H9 (cell line): ENCODE measurements at regions not wholly inside any gene's neighbourhood (a gene's known extent, or its start where the extent isn't known, plus 50 kb on each side); places are given as distances from the start of the nearest gene placed in this dataset.

Source experiments
- DNase-seq: peaks from one replicate; pipeline ENCODE4 v3.0.0-alpha.2; 2017
- H2AFZ ChIP-seq: one replicate; pipeline ENCODE4 v1.6.1; 2013; ENCODE audit warnings: mild to moderate bottlenecking, low read length, control low read depth, moderate library complexity
- H2AK5ac ChIP-seq: 2 replicates; pipeline ENCODE4 v1.6.1; 2013; ENCODE audit warnings: low read length, control low read depth, mixed read lengths; ENCODE audit not compliant: insufficient read length
- H2BK120ac ChIP-seq: one replicate; pipeline ENCODE4 v1.6.1; 2013; ENCODE audit warnings: low read depth, mild to moderate bottlenecking, low read length, control low read depth, inconsistent platforms; ENCODE audit not compliant: poor library complexity, severe bottlenecking
- H2BK12ac ChIP-seq: 2 replicates; pipeline ENCODE4 v1.6.1; 2013; ENCODE audit warnings: low read length, control low read depth, mixed read lengths, low read depth; ENCODE audit not compliant: insufficient read length
- H2BK15ac ChIP-seq: 2 replicates; pipeline ENCODE4 v1.6.1; 2013; ENCODE audit warnings: low read depth, low read length, control low read depth
- H2BK20ac ChIP-seq: one replicate; pipeline ENCODE4 v1.6.1; 2013; ENCODE audit warnings: low read depth, mild to moderate bottlenecking, low read length, control low read depth, inconsistent platforms; ENCODE audit not compliant: poor library complexity, severe bottlenecking
- H2BK5ac ChIP-seq: 2 replicates; pipeline ENCODE4 v1.6.1; 2013; ENCODE audit warnings: low read length, control low read depth, mixed read lengths; ENCODE audit not compliant: insufficient read length
- H3K14ac ChIP-seq: 2 replicates; pipeline ENCODE4 v1.6.1; 2013; ENCODE audit warnings: low read length, control low read depth; ENCODE audit not compliant: insufficient read depth
- H3K18ac ChIP-seq: 2 replicates; pipeline ENCODE4 v1.6.1; 2013; ENCODE audit warnings: low read depth, mild to moderate bottlenecking, mixed read lengths, low read length, control low read depth; ENCODE audit not compliant: insufficient read length
- H3K23ac ChIP-seq: 2 replicates; pipeline ENCODE4 v1.6.1; 2013; ENCODE audit warnings: low read length, control low read depth, mixed read lengths, low read depth; ENCODE audit not compliant: insufficient read length
- H3K23me2 ChIP-seq: 2 replicates; pipeline ENCODE4 v1.6.1; 2013; ENCODE audit warnings: low read depth, mild to moderate bottlenecking, mixed read lengths, low read length, control low read depth; ENCODE audit not compliant: insufficient read length, poor library complexity, severe bottlenecking
- H3K27ac ChIP-seq: 2 replicates; pipeline ENCODE4 v1.5.1; 2013; ENCODE audit warnings: low read length, control low read depth, mixed read lengths, low read depth; ENCODE audit not compliant: insufficient read length
- H3K27me3 ChIP-seq: 2 replicates; pipeline ENCODE4 v1.6.1; 2013; ENCODE audit warnings: low read length, control low read depth, inconsistent platforms; ENCODE audit not compliant: insufficient read depth
- H3K4ac ChIP-seq: 2 replicates; pipeline ENCODE4 v1.6.1; 2013; ENCODE audit warnings: low read depth, mild to moderate bottlenecking, control low read depth, inconsistent platforms, low read length, moderate library complexity
- H3K4me1 ChIP-seq: 2 replicates; pipeline ENCODE4 v1.6.1; 2013; ENCODE audit warnings: low read length, control low read depth, inconsistent platforms; ENCODE audit not compliant: insufficient read depth
- H3K4me2 ChIP-seq: 2 replicates; pipeline ENCODE4 v1.6.1; 2013; ENCODE audit warnings: low read length, control low read depth, mixed read lengths; ENCODE audit not compliant: insufficient read length, insufficient read depth
- H3K56ac ChIP-seq: 2 replicates; pipeline ENCODE4 v1.6.1; 2013; ENCODE audit warnings: low read depth, mild to moderate bottlenecking, mixed read lengths, low read length, control low read depth; ENCODE audit not compliant: insufficient read length
- H3K79me1 ChIP-seq: 2 replicates; pipeline ENCODE4 v1.6.1; 2013; ENCODE audit warnings: low read depth, mild to moderate bottlenecking, moderate library complexity, low read length, control low read depth, inconsistent platforms; ENCODE audit not compliant: insufficient read depth, poor library complexity, severe bottlenecking
- H3K79me2 ChIP-seq: 2 replicates; pipeline ENCODE4 v1.6.1; 2013; ENCODE audit warnings: low read length, control low read depth, inconsistent platforms; ENCODE audit not compliant: insufficient read depth
- H3K9ac ChIP-seq: 2 replicates; pipeline ENCODE4 v1.6.1; 2013; ENCODE audit warnings: low read length, control low read depth, mixed read lengths; ENCODE audit not compliant: insufficient read length; ENCODE audit errors: extremely low read depth
- H3K9me3 ChIP-seq: one replicate; pipeline ENCODE4 v1.6.1; 2013; ENCODE audit warnings: low read depth, low read length, inconsistent platforms; ENCODE audit not compliant: control insufficient read depth
- H3T11ph ChIP-seq: one replicate; pipeline ENCODE4 v1.6.1; 2013; ENCODE audit warnings: mild to moderate bottlenecking, low read length, control low read depth, inconsistent platforms
- H4K20me1 ChIP-seq: one replicate; pipeline ENCODE4 v1.6.1; 2013; ENCODE audit not compliant: control insufficient read depth, insufficient read length, insufficient read depth
- H4K5ac ChIP-seq: 2 replicates; pipeline ENCODE4 v1.6.1; 2013; ENCODE audit warnings: low read depth, mild to moderate bottlenecking, mixed read lengths, low read length, control low read depth; ENCODE audit not compliant: insufficient read length
- H4K8ac ChIP-seq: replicated peaks from 2 replicates; pipeline ENCODE4 v1.6.1; 2013; ENCODE audit warnings: low read length, control low read depth, mixed read lengths, low read depth; ENCODE audit not compliant: insufficient read length
- H4K91ac ChIP-seq: 2 replicates; pipeline ENCODE4 v1.6.1; 2013; ENCODE audit warnings: low read depth, mild to moderate bottlenecking, moderate library complexity, mixed read lengths, low read length, control low read depth; ENCODE audit not compliant: insufficient read length
- H3K27ac Mint-ChIP-seq, 3 experiments: 2 replicates in 2 of 3; 3 replicates in 1 of 3; pipeline ENCODE4 v1.8.0; 2020 to 2021; ENCODE audit warnings: mixed read lengths in 3 of 3, mild to moderate bottlenecking in 1 of 3, moderate library complexity in 1 of 3
- H3K27me3 Mint-ChIP-seq: 2 replicates; pipeline ENCODE4 v1.8.0; 2021; ENCODE audit warnings: low read depth, mild to moderate bottlenecking, moderate library complexity, mixed read lengths
- H3K36me3 Mint-ChIP-seq, 3 experiments: 2 replicates in 2 of 3; 3 replicates in 1 of 3; pipeline ENCODE4 v1.8.0; 2020 to 2021; ENCODE audit warnings: low read depth in 3 of 3, mixed read lengths in 3 of 3; ENCODE audit not compliant: insufficient read depth in 1 of 3
- H3K4me1 Mint-ChIP-seq, 2 experiments: 2 replicates each; pipeline ENCODE4 v1.8.0; 2020; ENCODE audit warnings: mixed read lengths in 2 of 2
- H3K4me3 Mint-ChIP-seq, 2 experiments: 2 replicates in 1 of 2; 3 replicates in 1 of 2; pipeline ENCODE4 v1.8.0; 2020 to 2021; ENCODE audit warnings: mild to moderate bottlenecking in 2 of 2, mixed read lengths in 2 of 2, moderate library complexity in 1 of 2
- H3K9me3 Mint-ChIP-seq, 2 experiments: 2 replicates in 1 of 2; 3 replicates in 1 of 2; pipeline ENCODE4 v1.8.0; 2020; ENCODE audit warnings: mild to moderate bottlenecking in 2 of 2, mixed read lengths in 2 of 2, moderate library complexity in 1 of 2
- WGBS: extraction: QIAGEN DNeasy Blood & Tissue Kit; methylation state at CpG from one replicate; pipeline ENCODE4 v1.1.7; 2013; ENCODE audit warnings: missing lambda C conversion rate, low lambda C conversion rate, mixed read lengths; ENCODE audit not compliant: insufficient read length; ENCODE audit errors: extremely low coverage; 5-methylcytosine and 5-hydroxymethylcytosine counted together
- TF ChIP-seq, protein P1 (sequence below): fragments of 200-600 bp; sonication (generic); conservative IDR thresholded peaks from 3 replicates; pipeline ENCODE4 v1.8.0; 2021; ENCODE audit warnings: antibody characterized with exemption, mild to moderate bottlenecking

DNA sequence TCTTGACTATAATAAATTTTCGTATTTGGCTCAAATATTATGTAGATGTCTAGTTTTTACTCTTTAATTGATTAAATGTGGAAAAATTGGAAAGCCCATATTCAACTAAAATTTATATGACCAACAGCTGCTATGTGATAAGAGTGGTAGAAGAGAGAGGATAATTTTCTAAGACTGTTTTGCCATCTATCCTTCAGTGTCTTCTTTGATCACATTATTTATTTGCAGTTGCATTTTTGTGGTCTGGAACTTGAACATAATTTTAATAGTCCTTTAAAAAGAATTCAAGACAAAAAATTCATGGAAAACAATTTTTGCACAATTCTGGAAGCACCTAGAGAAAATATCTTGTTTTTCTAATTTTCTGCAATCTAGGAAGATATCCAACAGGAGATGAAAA is 213.3 kb upstream of the THBS1 start:
- Histone ChIP-seq H2BK15ac (no peak overlapping the region), H4K8ac (no peak overlapping the region), H4K5ac (no peak overlapping the region), H4K91ac (no peak overlapping the region), H2BK5ac (no peak overlapping the region), H3K23ac (no peak overlapping the region), H2AK5ac (no peak overlapping the region), H3T11ph (no peak overlapping the region), H3K9me3 (peaks cover 6% of the 10 kb centered on the region), H3K4ac (no peak overlapping the region), H2BK12ac (no peak overlapping the region), H2BK20ac (no peak overlapping the region), H3K27ac (no peak overlapping the region), H4K20me1 (no peaks in the 10 kb centered on the region), H3K56ac (no peak overlapping the region), H3K14ac (no peak overlapping the region), H3K9ac (no peak overlapping the region), H3K79me2 (no peaks in the 10 kb centered on the region), H2BK120ac (no peak overlapping the region), H3K79me1 (no peaks in the 10 kb centered on the region), H2AFZ (no peak overlapping the region), H3K4me2 (no peak overlapping the region), H3K23me2 (no peaks in the 10 kb centered on the region), H3K4me1 (no peaks in the 10 kb centered on the region; the same call in 1 of the 2 replicates), H3K18ac (no peak overlapping the region), H3K27me3 (no peaks in the 10 kb centered on the region)
- peaks cover 16 to 39% (median 30%) of the 10 kb centered on the region in 3 experiments for H3K36me3 Mint-ChIP-seq
- TF ChIP-seq, protein P1, sequence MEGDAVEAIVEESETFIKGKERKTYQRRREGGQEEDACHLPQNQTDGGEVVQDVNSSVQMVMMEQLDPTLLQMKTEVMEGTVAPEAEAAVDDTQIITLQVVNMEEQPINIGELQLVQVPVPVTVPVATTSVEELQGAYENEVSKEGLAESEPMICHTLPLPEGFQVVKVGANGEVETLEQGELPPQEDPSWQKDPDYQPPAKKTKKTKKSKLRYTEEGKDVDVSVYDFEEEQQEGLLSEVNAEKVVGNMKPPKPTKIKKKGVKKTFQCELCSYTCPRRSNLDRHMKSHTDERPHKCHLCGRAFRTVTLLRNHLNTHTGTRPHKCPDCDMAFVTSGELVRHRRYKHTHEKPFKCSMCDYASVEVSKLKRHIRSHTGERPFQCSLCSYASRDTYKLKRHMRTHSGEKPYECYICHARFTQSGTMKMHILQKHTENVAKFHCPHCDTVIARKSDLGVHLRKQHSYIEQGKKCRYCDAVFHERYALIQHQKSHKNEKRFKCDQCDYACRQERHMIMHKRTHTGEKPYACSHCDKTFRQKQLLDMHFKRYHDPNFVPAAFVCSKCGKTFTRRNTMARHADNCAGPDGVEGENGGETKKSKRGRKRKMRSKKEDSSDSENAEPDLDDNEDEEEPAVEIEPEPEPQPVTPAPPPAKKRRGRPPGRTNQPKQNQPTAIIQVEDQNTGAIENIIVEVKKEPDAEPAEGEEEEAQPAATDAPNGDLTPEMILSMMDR, result no peak
- no peaks in the 10 kb centered on the region for H3K27me3 Mint-ChIP-seq
- no peak overlapping the region for H3K27ac Mint-ChIP-seq
- no peak for DNase-seq
- no CpG with 5 or more reads among the region's 1 CpG for WGBS
- H3K4me3 Mint-ChIP-seq, result no peak overlapping the region
- peaks cover 31 to 36% of the 10 kb centered on the region in 2 experiments for H3K9me3 Mint-ChIP-seq
- peaks cover 6% of the 10 kb centered on the region in 2 experiments for H3K4me1 Mint-ChIP-seq
